ENCODE measurements at regions not wholly inside any gene's neighbourhood (a gene's known extent, or its start where the extent isn't known, plus 50 kb on each side); places are given as distances from the start of the nearest gene placed in this dataset.

DNA sequence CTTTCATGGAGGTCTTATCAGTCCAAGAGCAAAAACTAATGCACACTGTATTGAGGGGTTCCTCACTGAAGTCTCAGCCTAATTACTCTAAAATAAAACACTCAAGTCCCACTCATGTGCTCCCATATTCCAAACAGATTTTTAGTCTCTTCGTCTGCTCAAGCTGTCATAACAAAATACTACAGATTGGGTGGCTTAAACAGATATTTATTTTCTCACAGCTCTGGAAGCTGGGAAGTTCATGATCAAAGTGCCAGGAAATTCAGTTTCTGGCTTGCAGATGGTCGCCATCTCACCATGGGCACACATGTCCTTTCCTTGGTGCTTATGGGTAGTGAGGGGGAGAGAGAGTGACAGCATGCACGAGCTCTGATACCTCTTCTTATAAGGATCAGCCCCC lies 147.5 kb downstream of the ANXA2 start:
- FAIRE-seq (no peak), DNase-seq (ENCODE audit: insufficient read length) (no peak)
- TF ChIP-seq TAF1 (IDR thresholded peaks at IDR 0.05; ENCODE audit: borderline replicate concordance, low read depth, low read length) (no peak), POLR2A (IDR thresholded peaks at IDR 0.05; ENCODE audit: low read depth, low read length) (no peak), POLR2AphosphoS5 (IDR thresholded peaks at IDR 0.05; ENCODE audit: low read depth, low read length) (no peak)

DNA sequence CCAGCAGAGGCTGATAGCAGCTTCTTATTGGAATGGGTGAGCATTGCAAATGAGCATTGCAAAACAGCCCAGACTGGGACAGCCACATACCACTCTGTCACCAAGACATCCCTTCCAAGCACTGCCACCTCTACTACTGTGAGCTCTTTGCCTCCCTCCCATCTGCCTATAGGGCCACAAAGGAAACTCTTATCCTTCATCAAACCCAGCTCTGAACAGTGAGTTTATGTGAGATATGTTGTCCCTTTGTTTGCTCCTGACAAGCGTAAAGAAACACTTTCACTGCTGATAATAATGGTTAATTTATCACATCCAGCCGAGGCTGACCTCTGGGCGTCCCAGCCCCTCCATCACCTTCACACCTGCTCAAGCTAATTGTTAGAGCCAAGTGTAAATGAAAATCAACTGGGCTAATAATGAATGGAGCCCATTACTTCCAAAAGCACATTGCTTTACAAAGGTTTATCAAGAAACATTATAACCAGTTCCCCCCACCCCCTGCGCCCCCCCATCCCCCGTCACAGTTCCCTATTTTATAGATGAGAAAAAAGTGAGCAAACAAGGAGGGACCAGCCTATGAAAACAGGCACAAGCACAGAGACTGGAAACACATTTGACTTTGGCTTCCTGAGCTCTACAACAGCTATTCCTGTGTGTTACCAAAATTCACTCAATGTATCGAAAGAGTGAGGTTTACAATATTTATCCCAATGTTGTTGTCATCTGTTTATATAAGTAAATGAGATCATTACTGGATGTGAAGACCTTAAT lies 146.3 kb downstream of the ANXA2 start:
- TF ChIP-seq POLR2AphosphoS5 (IDR thresholded peaks at IDR 0.05; ENCODE audit: low read depth, low read length) (no peak), POLR2A (IDR thresholded peaks at IDR 0.05; ENCODE audit: low read depth, low read length) (no peak), TAF1 (IDR thresholded peaks at IDR 0.05; ENCODE audit: borderline replicate concordance, low read depth, low read length) (no peak)
- FAIRE-seq: no peak
- DNase-seq (ENCODE audit: insufficient read length): no peak

DNA sequence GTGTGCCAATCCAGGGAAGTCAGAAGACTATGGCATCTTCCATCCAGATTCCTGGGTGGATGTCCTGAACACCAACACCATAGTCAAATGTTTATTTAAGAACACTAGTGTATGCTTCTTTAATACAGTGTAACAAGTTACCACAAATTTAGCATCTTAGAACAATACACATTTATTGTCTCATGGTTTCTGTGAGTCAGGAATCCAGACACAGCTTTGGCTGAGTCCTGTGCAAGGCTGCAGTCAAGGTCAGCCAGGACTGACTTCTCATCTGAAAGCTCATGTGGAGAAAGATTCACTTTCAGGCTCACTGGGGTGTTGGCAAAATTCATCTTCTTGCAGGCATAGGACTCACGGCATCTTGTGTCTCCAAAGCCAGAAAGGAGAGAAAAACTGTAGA lies 143.4 kb downstream of the ANXA2 start:
- TF ChIP-seq POLR2AphosphoS5 (IDR thresholded peaks at IDR 0.05; ENCODE audit: low read depth, low read length) (no peak), TAF1 (IDR thresholded peaks at IDR 0.05; ENCODE audit: borderline replicate concordance, low read depth, low read length) (no peak), POLR2A (IDR thresholded peaks at IDR 0.05; ENCODE audit: low read depth, low read length) (no peak)
- no peak for DNase-seq (ENCODE audit: insufficient read length)
- no peak for FAIRE-seq

DNA sequence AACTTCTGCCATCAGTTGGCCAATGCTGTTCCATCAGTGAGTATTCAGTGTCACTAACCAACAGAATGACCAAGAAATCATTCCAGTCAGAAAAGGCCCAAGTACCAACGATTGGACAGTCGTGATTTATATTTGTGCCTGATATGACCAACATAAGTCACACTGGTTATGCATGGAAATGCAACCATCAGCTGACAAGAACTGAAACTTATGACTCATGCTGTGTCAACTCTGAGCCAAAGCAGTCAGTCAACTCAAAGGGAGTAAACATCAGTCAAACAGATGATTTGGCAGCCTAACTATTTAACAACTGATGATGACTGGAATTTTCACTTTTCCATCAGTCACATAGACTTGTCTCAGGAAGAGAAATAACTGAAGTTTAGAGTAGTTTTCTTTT lies 142.4 kb downstream of the ANXA2 start:
- no peak for TF ChIP-seq POLR2A (IDR thresholded peaks at IDR 0.05; ENCODE audit: low read depth, low read length)
- TF ChIP-seq POLR2AphosphoS5 (IDR thresholded peaks at IDR 0.05; ENCODE audit: low read depth, low read length): no peak
- TF ChIP-seq TAF1 (IDR thresholded peaks at IDR 0.05; ENCODE audit: borderline replicate concordance, low read depth, low read length): no peak
- FAIRE-seq (peak; percentile 87), DNase-seq (ENCODE audit: insufficient read length) (no peak)

DNA sequence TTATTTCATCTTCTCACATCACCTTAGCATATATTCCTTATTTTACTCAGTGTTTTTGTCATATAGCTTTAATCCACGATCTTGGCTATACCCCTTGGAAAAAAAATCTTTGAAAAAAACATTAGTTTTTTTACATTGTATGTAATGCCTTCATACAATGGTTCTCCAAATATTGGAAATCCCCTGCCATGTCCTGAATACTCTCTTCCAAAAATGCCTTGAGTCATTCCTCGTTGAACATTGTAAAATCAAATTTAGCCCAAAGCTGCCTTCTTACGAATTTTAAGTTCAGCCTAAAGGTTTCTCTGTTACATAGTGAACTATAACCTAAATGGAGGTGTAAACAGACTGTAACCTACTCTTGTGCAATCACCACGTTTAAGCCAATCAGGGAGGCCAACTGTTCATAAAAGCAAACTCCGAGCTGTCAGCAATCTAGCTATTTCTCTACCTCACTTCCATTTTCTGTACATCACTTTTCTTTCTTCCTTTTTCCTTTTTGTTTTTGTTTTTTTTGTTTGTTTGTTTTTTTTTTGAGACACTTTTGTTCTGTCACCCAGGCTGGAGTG lies 140.1 kb downstream of the ANXA2 start:
- FAIRE-seq (no peak), DNase-seq (ENCODE audit: insufficient read length) (no peak)
- TF ChIP-seq POLR2A (IDR thresholded peaks at IDR 0.05; ENCODE audit: low read depth, low read length): no peak
- TF ChIP-seq POLR2AphosphoS5 (IDR thresholded peaks at IDR 0.05; ENCODE audit: low read depth, low read length): no peak
- no peak for TF ChIP-seq TAF1 (IDR thresholded peaks at IDR 0.05; ENCODE audit: borderline replicate concordance, low read depth, low read length)

DNA sequence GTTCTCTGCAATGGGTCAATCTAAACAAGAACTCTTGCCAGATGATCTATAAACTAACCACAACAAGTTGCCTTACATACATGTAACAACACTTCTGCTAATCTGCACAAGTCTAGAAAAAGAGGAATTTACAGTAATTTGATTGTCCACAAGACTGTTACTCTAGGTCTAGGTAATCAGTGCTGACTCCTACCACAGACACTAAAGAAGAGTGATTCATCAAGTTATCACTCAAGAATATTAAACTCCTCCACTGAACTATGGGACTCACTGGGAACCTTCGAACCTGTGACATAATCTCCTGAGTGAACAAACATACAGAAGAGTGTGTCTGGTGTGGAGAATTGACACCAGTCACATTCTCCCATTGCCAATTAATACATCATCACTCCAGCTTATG lies 138.3 kb downstream of the ANXA2 start:
- TF ChIP-seq POLR2A (IDR thresholded peaks at IDR 0.05; ENCODE audit: low read depth, low read length): no peak
- no peak for TF ChIP-seq TAF1 (IDR thresholded peaks at IDR 0.05; ENCODE audit: borderline replicate concordance, low read depth, low read length)
- TF ChIP-seq POLR2AphosphoS5 (IDR thresholded peaks at IDR 0.05; ENCODE audit: low read depth, low read length): no peak
- no peak for FAIRE-seq
- no peak for DNase-seq (ENCODE audit: insufficient read length)

DNA sequence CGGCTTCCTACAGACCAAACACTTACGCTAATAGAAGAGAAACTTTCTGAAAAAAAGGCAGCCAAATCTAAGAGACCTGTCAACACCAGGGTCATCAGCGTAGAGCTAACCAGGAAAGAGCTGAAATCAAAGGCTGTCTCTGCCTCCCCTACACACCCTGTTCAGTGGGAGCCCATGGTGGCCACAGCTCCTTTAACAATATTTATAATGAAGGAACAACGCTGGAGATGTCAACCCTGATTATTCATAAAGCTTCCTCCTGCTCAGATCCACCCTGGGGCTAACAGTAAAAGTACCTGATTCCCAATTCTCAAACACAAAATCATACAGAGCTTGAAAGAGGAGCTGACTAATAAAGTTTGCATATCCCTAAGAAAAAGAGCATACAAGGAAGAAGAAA lies 133.7 kb downstream of the ANXA2 start:
- FAIRE-seq (no peak), DNase-seq (ENCODE audit: insufficient read length) (no peak)
- no peak for TF ChIP-seq TAF1 (IDR thresholded peaks at IDR 0.05; ENCODE audit: borderline replicate concordance, low read depth, low read length)
- no peak for TF ChIP-seq POLR2AphosphoS5 (IDR thresholded peaks at IDR 0.05; ENCODE audit: low read depth, low read length)
- TF ChIP-seq POLR2A (IDR thresholded peaks at IDR 0.05; ENCODE audit: low read depth, low read length): no peak

DNA sequence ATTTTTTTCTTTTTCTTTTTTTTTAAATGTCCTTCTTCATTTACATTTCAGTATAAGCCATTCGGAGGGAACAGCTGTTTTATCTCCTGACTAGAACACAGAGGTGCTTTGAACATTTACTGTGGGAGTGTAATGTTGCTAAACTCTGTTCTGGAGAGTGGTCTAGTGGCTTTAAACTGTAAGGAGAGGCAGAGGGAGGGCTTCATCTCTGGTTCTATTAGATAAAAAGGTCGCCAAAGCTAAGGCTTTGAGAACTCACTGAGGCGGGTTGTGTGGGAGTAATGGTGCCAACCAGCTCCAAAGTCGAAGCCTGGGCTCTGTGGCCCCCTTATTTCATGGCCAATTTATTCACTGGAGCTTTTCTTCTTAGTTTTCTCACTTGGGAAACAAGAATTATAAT lies 133.2 kb downstream of the ANXA2 start:
- FAIRE-seq: no peak
- no peak for DNase-seq (ENCODE audit: insufficient read length)
- TF ChIP-seq TAF1 (IDR thresholded peaks at IDR 0.05; ENCODE audit: borderline replicate concordance, low read depth, low read length): no peak
- no peak for TF ChIP-seq POLR2AphosphoS5 (IDR thresholded peaks at IDR 0.05; ENCODE audit: low read depth, low read length)
- TF ChIP-seq POLR2A (IDR thresholded peaks at IDR 0.05; ENCODE audit: low read depth, low read length): no peak

DNA sequence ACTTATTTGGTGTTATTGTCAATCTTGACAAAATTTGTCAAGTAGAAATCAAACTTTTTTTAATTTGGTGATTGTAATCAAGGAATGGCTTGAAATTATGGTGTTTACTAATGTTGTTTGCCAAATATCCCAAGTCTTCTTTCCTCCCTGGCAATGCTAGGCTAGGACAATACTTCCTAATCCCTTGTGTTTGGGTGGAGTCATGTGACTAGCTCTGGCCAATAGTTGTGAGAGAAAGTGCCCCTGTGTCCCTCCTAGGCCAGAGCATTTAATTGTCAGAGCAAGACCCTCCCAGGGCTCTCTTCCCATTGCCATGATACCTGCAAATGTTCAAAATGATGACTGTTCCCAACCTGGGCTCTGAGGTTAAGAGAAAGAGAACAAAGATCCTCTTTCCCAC lies 132.7 kb downstream of the ANXA2 start:
- TF ChIP-seq POLR2AphosphoS5 (IDR thresholded peaks at IDR 0.05; ENCODE audit: low read depth, low read length) (no peak), TAF1 (IDR thresholded peaks at IDR 0.05; ENCODE audit: borderline replicate concordance, low read depth, low read length) (no peak), POLR2A (IDR thresholded peaks at IDR 0.05; ENCODE audit: low read depth, low read length) (no peak)
- DNase-seq (ENCODE audit: insufficient read length) (no peak), FAIRE-seq (no peak)

DNA sequence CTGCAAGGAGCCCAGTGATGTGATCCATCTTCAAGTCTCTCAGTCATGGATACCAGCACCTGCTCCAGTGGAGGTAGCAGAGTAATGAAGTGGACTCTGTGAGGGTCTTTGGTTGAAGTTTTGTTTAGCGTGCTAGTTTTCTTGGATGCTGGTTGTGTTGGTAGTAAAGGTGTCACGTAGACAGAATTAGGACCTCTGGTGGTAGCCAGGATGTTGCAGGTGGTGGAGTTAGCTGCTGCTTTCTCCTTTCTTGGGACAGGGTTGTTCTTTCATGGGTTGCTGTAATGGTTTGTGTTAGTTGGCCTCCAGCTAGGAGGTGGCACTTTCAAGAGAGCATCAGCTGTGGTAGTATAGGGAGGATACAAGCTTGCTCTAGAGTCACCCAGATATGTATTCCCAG lies 125.2 kb downstream of the ANXA2 start:
- TF ChIP-seq TAF1 (IDR thresholded peaks at IDR 0.05; ENCODE audit: borderline replicate concordance, low read depth, low read length): no peak
- TF ChIP-seq POLR2AphosphoS5 (IDR thresholded peaks at IDR 0.05; ENCODE audit: low read depth, low read length): no peak
- FAIRE-seq (no peak), DNase-seq (ENCODE audit: insufficient read length) (no peak)

DNA sequence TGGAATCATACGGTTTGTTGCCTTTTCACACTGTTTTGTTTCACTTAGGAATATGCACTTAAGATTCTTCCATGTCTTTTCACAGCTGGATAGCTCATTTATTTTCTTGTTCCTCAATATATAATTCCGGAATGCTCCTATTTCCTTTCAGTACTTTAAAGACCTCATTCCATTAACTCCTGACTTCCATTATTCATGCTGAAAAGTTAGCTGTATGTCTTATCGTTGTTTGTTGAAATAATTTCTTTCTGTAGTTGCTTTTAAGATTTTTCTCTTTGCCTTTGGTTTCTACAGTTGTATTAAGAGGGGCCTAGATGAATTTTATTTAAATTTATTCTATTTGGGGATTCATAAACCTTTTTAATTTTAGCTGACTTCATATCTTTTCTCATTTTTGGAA lies 122.2 kb downstream of the ANXA2 start:
- FAIRE-seq (no peak), DNase-seq (ENCODE audit: insufficient read length) (no peak)
- TF ChIP-seq POLR2AphosphoS5 (IDR thresholded peaks at IDR 0.05; ENCODE audit: low read depth, low read length) (no peak), POLR2A (IDR thresholded peaks at IDR 0.05; ENCODE audit: low read depth, low read length) (no peak), TAF1 (IDR thresholded peaks at IDR 0.05; ENCODE audit: borderline replicate concordance, low read depth, low read length) (no peak)

DNA sequence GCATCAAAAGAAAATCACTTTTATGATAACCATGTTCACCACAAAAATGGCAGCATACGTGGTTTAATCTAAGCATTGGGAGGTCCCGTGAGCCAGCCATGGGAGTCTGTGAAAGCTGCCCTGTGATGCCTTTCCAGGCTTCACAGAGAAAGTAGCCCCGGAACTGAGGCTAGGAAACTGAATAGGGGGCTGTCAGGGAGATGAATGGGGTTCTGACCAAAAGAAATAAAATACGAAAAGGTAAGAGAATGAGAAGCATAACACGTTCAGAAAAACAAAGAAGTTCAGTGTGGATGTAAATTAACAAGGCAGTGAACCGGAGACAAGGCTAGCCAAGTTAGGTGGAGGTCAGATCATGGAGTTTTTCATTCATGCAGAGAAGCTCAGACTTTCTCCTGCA lies 118.9 kb downstream of the ANXA2 start:
- TF ChIP-seq TAF1 (IDR thresholded peaks at IDR 0.05; ENCODE audit: borderline replicate concordance, low read depth, low read length) (no peak), POLR2A (IDR thresholded peaks at IDR 0.05; ENCODE audit: low read depth, low read length) (no peak), POLR2AphosphoS5 (IDR thresholded peaks at IDR 0.05; ENCODE audit: low read depth, low read length) (no peak)
- no peak for FAIRE-seq
- DNase-seq (ENCODE audit: insufficient read length): no peak
